GM12875 (cell line): ENCODE measurements at regions not wholly inside any gene's neighbourhood (a gene's known extent, or its start where the extent isn't known, plus 50 kb on each side); places are given as distances from the start of the nearest gene placed in this dataset.

Experiments
- H3K4me3 ChIP-seq: one replicate; pipeline ENCODE4 v1.5.1; 2011; ENCODE audit warnings: low read depth, low read length, control low read depth
- TF ChIP-seq, protein P1 (sequence below): IDR thresholded peaks from 2 replicates; pipeline ENCODE4 v1.5.1; 2011; ENCODE audit warnings: low read depth, mild to moderate bottlenecking, control low read depth, inconsistent platforms, low read length, moderate library complexity, borderline replicate concordance; ENCODE audit not compliant: insufficient read depth

DNA sequence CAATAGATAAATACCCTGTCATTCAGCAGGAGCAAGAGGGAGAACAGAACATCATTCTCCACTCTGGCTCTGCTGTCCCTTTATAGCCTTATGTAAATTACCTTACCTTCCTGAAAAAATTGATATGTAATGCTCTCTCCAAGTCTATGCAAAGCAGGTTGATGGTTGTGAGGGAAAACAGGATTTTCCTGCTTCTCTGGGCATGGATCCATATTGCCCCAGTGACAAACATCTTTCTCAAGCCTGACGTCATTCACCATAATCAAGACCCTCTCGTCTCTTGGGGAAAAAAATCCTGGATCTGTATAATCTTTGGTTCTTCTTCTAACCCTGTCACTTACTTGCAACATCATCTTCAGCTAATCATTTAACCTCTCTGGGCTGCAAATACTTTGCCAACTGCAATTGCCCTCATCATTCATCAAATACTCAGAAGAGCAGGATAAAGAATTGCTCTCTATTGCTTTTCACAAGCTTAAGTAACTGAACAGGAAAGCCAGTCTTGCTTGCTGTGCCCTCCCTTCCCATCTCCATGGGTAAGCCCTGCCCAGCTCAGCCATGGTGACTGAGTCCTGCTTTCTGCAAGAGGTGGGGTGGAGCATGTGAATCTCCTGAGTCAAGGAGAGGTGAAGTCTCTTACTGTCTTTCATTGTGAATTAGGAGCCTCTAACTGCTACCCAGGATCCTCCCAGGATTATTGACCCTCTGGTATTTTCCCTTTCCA lies 123.7 kb upstream of the KLF7 start:
- TF ChIP-seq, protein P1, sequence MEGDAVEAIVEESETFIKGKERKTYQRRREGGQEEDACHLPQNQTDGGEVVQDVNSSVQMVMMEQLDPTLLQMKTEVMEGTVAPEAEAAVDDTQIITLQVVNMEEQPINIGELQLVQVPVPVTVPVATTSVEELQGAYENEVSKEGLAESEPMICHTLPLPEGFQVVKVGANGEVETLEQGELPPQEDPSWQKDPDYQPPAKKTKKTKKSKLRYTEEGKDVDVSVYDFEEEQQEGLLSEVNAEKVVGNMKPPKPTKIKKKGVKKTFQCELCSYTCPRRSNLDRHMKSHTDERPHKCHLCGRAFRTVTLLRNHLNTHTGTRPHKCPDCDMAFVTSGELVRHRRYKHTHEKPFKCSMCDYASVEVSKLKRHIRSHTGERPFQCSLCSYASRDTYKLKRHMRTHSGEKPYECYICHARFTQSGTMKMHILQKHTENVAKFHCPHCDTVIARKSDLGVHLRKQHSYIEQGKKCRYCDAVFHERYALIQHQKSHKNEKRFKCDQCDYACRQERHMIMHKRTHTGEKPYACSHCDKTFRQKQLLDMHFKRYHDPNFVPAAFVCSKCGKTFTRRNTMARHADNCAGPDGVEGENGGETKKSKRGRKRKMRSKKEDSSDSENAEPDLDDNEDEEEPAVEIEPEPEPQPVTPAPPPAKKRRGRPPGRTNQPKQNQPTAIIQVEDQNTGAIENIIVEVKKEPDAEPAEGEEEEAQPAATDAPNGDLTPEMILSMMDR, result no peak
- H3K4me3 ChIP-seq, result no peak overlapping the region

DNA sequence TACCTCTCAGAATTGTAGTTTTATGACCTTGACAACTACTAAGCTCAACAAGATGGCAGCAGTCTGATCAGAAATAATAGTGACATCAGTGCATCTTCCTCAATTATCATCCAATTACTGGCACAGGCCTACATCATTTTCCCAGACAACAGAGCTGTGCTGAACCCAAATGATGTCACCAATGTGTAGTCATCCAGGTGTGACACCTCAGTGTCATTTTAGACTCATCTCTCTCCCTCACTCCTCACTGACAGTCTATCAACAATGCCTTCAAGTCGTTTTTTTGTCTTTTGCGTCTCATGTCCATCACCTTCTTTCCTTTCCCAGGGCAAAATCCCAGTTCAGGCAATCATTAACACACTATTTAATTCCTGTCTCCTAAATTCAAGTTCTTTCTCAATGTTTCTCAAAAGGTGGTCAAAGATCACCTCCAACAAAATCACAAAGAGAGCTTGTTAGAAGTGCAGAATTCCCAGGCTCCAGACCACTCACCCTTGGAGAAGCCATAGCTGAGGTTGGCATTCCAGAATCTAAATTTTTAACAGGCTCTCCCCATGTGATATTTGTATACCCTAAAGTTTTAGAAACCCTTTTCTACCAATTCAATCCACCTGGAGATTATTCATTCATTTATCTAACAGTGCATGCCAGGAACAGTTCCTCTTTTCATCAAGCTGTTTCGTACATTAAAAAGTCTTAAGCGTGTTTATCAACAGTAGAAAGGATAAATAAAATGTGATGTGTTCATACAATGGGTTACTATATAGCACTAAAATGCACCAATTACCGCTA lies 125.3 kb upstream of the KLF7 start:
- no peak overlapping the region for H3K4me3 ChIP-seq
- TF ChIP-seq, protein P1, result no peak

DNA sequence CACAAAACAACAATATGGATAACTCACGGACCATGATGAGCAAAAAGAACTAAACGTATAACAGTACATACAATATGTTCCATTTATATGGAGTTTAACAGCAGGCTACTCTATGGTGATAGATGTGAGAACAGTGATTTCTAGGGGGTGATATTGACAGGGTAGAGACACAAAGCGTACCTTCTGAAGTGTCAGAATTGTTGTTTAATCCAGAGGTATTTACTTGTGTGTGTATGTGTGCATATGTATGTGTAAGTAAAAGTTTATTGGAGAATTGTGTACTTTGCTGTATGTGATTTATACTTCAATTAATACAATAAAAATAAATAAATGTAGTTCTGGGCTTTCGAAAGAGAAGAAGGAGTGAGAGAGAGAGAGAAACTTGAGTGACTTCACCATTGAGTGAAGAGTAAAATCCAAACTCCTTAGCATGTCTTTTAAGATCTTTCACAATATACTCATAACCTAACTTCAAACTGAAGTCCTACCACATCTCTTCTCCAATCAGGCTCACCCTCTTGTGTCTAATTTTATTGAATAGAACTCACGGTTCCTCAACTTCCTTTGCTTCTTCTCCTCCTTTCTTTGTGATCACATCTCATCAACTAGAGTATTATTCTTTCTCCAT lies 126.0 kb upstream of the KLF7 start:
- no peak overlapping the region for H3K4me3 ChIP-seq
- TF ChIP-seq, protein P1, result no peak

DNA sequence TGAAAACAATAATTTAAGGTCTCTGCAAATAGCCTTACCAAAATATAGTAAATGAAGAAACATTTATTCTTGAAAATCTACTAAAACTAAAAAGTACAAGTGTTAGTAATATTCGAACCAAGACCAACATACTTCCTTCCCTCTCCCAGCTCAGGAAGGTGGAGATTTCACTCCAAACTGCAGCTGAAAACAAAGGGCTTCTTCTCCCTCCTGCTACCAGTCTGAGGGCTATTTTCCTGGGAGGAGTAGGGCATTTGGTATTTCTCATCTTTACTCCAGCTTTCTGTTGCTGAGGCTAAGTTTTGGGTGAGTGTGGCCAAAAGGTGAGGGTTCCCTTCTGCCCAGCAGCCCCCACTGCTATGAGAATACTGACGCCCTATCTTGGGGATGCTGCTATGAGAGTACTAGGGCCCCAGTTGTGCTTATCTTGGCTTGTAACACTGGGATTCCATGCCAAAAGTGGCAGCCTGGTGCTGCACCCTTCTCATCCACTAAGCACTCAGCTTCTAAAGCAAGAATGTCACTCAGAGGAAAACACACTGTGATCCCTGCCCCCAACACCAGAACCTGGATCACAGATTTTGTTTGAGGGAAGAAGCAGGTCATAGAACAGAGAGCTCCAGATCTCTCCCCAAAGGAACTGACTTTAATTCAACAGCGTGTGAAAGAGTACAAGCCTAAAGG lies 130.7 kb upstream of the KLF7 start:
- TF ChIP-seq, protein P1, result no peak
- H3K4me3 ChIP-seq, result no peak overlapping the region

DNA sequence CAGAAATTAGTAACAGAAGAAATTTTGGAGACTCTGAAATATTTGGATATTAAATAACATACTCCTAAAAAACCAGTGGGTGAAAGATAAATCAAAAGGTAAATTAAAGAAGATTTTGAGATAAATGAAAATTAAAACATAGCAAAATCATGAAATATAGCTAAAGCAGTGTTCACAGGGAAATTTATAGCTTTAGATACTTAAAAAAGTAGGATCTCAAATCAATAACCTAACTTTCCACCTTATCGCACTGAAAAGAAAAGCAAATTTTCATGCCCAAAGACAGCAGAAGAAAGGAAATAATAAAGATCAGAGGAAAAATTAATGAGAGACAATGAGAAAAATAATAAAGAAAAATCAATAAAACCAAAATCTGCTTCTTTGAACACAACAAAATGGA lies 135.1 kb upstream of the KLF7 start:
- H3K4me3 ChIP-seq, result no peak overlapping the region
- TF ChIP-seq, protein P1, result no peak

DNA sequence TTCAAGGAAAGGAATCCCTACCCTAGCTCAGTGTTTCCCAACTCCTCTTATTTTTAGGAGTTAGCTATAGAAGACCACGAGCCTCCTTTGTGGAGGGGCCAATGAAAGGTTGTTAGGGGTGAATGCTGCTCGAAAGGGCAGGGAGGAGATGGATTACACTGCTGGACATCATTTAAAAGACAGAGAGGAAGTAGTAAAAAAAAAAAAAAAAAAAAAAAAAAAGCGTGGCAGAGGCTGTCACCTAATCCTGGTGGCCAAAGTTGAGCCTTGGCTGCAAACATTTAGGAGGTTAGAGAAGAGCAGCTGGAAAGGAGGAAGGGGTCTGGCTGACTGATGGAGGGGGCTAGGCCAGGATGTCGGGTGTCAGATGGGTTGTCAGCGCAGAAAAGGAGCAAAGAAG lies 139.0 kb upstream of the KLF7 start:
- no peak overlapping the region for H3K4me3 ChIP-seq
- TF ChIP-seq, protein P1, result no peak
